GM18951 (cell line): ENCODE measurements at regions not wholly inside any gene's neighbourhood (a gene's known extent, or its start where the extent isn't known, plus 50 kb on each side); places are given as distances from the start of the nearest gene placed in this dataset.
"Not testable (repeated sequence)": the region's sequence is repeated elsewhere in the genome, so short reads cannot be mapped to it uniquely, and the experiment has no call there.

Experiments
- POLR2A ChIP-seq: IDR thresholded peaks from 4 replicates; pipeline ENCODE4 v1.6.1; 2011; ENCODE audit warnings: mild to moderate bottlenecking; ENCODE audit not compliant: insufficient read length, insufficient read depth; ENCODE audit errors: extremely low read depth
- in situ Hi-C: fragments of 300-500 bp; cut with MboI; formaldehyde crosslinking; loops from one replicate; pipeline ENCODE4 v1.12.0; 2022; ENCODE audit warnings: low sequenced_read_pairs, mixed read lengths, inconsistent platforms; ENCODE audit not compliant: unreplicated experiment

DNA sequence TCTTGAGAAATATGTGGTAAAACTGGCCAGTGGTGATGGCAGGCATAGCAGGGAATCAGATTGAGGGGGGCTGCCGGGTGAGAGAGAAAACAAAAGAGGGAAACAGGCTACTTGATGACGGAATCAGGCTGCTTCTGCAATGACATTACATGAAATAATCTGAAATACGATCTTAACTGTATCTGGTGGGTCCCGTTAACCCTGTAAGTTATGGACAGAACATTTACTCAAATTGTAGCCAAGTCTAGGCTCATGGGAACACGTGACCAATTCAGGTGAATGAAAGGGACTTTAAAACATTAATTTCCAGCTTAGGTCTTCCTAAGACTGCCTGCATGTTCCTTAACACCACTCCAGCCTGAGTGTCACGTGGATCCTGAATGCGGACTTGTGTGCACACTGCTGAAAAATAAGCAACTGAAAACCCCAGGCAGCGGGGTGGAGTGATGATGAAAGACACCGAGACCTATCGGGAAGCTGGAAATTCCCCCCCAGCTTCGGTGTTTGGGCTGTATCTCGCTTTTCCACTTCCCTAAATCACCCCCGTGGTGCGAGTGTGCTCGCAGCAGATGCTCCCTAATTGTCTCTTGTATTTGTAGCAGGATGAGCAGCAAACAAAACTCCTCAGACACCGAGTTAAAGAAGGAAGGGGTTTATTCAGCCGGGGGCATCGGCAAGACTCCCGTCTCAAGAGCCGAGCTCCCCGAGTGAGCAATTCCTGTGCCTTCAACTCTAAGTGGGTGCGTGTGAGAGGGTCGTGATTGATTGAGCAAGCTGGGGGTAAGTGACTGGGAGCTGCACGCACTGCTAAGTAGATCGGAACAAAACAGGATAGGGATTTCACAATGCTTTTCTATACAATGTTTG, 145.0 kb upstream of the GRK3 start:
- in situ Hi-C loops = no loop called here
- TF ChIP-seq POLR2A = no peak

DNA sequence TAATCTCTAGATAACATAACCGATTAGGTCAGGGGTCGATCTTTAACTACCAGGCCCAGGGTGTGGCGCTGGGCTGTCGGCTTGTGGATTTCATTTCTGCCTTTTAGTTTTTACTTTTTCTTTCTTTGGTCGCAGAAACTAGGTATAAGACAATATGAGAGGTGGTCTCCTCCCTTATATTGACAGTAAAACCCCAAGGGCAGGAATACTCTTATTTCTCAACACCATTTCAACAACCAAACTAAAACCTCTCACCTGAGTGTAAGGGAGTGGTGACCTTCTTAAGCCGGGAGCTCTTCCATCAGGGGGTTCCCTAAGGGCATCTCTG, 144.4 kb upstream of the GRK3 start:
- in situ Hi-C loops = not testable (repeated sequence)

DNA sequence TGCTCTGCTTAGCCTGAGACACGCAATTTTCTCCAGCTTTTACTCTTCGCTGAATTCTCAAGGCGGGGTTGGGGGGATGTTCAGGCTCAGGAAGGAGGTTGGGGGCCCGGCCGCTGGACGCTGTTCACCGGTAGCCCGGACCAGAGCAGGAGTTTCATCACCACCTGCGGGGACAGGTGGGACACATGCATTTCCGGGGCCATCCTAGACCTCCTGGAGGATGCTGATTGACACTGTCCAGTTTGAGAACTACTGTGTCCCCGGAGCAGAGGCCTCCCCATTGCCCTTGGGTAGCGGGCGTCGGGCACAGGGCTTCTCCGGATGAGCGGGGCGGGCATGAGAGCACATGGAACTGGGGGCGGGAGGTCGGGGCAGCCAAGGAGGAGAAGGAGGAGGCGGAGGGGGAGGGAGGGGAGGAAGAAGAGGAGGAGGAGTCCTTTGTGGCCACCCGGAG, 144.0 kb upstream of the GRK3 start:
- TF ChIP-seq POLR2A = no peak
- in situ Hi-C loops = no loop called here

DNA sequence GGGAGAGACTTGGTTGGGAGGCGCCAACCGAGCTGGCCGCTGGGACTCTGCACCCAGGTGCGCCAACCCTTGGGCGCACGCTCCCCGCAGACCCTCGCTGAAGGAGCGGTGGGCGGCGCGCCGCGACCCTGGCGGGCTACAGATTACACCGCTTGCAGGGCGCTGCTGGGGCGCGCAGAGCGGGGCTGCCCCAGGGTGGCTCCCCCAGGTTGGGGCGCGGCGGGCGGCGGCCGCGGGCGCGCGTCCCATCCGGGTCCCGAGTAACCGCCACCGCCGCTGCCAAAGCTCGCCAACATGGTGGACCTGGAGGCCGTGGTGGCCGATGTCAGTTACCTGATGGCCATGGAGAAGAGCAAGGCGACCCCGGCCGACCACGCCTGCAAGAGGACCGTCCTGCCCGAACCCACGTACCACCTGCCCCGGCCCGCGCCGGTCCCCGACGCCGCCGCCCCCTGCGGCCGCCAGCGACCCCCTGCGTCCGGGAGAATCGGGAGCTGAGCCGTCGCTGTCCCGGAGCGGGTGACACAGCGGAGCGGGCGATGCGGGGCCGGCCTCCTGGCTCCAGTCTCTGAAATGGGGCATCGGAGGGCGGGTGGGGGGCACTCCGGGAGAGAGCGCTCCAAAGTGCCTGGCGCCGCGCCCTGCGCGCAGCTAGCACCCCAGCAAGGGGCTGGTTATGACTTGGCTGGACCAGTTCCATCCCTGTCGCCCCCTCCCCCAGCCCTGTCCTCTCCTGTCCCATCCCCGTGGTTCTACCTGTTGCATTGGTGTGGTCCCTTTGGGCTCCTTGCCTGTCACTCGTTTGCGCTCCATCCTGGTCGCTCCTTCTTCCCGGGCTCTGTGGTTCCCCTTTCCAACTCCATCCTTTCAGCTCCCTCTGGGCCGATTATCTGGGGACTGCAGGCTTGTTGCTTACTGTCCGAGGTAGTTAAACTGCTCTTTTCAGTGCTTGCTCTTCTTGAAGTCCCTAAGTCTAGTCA, 143.3 kb upstream of the GRK3 start:
- no peak for TF ChIP-seq POLR2A

DNA sequence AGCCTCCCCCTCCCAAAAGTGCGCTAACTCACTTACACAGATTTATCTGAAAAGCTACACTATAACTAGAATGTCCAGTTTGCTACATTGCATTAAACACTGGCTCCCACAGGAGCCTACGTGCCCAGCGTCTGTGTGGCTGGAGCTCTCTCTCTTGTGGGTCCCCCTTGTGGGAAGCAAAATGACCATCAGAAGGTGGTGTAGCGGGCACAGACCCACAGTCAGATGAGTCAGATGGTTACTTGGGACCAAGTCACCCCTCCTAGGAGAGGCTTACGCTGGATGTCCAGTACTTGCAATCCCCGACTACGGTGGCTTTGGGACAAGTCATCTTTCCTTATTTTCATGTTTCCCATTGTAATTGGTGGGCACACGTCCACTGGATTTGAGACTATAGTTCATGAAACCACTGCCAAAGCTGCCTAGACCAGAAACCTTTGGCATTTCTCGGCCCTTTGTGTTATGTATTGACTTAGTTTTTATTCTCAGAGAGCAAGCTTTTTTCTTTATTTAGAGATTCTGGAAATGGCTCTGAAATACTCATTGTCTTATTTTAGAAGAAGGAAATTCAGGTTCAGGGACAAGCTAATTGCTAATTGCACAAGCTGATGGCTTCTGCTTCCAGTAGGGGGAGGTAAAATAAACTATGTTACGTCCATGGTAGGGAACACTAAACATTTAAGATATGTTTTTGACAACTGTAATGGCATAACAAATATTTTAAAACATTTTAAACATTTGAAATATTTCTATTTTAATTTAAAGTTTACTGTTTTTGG, 137.8 kb upstream of the GRK3 start:
- in situ Hi-C loops = not testable (repeated sequence)

More for the DNA sequence above, 143.3 kb upstream of the GRK3 start:
- in situ Hi-C loops = no loop called here

DNA sequence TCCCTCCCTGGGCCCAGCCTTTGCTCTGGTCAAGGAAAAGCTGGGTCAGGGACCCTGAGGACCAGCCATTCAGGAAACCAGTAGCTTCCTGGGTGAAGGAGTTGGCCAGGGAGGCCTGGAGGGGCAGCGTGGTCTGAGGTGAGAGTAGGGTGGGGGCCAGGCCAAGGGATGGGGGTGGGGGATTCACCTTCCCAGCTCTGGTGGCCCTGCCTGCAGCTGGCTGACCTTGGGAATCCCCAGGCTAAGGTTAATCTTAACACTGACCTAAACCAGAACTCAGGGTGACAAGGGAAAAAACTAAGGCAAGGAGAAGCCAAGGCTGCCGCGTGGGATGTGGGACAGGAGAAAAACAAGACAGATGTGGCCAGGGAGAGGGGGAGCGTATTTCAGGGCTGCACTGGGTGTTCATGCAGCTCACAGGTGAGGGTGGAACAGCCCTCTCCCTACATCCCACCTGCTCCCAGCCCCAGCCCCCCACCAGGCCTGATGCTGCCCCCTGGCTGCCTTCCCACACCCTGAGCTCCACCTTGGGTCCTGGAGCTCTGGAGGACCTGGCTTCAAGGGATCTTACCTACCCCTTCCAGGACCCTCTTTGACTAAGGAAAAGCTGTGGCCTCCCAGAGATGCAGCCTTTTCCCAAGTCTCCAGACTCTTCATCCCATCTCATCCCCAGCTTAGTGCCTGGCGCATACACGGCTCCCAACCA, 132.7 kb upstream of the GRK3 start:
- in situ Hi-C loops = loop anchor here (5.0 kb wide), 1 partner anchor 1834 kb away; no protein-coding TSS in a partner anchor

DNA sequence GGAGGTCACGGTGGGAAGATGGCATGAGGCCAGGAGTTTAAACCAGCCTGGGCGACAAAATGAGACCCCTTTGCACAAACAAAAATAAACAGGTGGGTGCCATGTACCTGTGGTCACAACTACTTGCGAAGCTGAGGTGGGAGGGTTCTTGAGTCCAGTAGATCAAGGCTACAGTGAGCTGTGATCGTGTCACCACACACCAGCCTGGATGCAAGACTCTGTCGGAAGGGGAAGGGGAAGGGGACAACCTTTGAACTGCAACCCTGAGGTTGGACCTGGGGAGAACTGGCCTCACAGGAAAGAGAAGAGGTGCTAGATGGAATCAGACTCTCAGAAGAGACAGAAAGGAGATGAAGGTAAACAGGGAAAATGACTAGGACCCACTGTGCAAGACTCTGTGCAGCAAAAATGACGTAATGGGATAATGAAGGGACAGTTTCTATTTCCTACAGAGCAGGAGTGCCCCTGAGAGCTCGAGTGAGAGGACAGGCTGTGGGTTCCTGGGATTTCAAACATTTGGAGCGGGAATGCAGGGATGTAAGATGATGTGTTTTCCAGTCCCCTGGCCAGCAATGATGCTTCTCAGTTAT, 131.0 kb upstream of the GRK3 start:
- in situ Hi-C loops = loop anchor here (5.0 kb wide), 1 partner anchor 1836 kb away; no protein-coding TSS in a partner anchor

DNA sequence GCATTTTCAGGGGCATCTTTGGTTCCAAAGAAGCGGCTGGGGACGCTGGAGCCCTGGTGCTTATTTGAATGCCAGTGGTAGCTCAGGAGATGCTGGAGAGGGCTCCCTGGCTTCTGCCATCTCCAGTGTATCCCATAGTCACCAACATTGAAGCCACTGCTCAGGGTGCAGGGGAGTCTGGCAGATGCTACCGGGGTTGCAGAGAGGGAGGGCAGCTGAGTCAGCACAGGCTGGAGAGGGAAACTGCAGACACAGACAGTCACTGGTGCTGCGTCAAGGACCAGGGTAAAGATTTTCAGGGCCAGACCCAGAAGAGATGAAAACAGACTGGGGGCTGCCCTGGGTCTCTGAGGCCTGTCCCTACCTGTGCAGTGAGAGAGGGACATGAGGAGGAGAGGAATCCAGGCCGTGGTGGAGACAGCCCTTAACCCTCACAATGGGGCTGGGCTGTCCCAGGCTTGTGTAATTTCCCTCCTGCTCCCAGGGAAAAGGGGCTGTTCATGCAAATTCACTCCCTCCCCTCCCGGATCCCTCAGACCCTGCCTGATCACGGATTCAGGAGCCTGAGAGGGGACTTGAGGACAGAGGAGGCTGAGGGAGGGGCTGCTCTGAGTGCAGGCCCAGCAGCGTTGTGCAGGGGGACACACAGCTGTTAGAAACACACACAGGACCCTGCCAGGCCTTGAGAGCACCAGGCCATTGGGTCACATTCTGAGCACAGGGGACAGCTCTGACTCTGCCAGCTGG, 126.9 kb upstream of the GRK3 start:
- in situ Hi-C loops = no loop called here
- TF ChIP-seq POLR2A = no peak

DNA sequence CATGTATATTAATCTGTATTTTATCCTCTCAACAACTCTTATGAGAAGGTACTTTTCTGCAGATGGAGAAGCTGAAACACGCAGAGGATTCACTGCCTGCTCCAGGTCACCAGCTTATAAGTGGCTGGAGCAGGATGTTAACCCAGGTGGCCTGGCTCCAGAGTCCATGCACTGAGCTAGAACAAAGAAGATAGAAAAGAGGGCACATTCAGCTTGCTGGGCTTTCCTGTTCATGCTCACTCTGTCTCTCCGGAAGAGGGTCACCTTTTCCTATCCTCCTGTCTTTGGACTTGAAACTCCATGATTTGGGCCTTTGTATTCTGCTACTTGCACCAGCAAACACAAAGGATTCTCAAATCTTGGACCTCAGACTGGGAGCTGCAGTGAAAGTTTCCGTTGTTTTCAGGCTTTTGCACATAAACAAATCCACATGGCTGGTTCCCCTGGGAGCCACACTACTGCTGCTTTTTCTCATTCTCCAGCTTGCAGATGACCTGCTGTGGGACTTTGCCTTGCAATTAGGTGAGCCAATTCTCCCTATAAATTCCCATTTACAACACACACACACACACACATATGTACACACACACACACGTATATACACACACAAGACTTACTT, 117.3 kb upstream of the GRK3 start:
- TF ChIP-seq POLR2A = no peak
- in situ Hi-C loops = no loop called here

DNA sequence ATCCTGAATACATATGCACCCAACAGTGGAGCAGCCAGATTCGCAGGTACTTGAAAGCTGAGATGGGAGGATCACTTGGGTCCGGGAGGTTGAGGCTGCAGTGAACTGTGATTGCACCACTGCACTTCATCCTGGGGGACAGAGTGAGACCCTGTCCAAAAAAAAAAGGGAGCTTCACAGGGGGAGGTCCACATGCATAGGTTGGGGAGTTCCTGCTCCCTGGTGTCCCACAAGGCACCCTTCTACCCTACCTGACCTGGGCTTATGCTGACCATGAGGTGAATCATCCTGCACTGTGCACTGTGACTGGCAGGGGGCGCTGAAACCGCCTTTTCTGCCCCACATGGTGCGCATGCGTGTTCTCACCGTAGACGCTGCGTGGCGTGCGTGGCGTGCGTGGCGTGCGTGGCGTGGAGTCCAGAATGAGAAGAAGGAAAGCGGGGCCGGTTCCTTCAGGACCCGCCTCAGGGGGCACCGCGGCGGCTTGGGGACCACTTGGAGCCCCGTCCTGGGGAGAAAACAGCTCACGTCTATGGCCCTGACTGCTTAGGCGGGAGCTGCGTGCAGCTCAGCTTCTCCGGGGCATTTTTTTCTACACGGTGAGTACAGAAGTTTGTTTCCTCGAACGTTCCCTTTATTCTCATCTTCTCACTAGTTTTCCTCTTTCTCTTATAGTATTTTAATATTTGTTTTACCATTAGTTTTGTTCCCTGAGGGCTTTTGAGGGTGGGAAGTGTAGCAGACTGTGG, 116.6 kb upstream of the GRK3 start:
- TF ChIP-seq POLR2A = peak; percentile 88
- in situ Hi-C loops = no loop called here
